ENCODE measurements at regions not wholly inside any gene's neighbourhood (a gene's known extent, or its start where the extent isn't known, plus 50 kb on each side); places are given as distances from the start of the nearest gene placed in this dataset.

DNA sequence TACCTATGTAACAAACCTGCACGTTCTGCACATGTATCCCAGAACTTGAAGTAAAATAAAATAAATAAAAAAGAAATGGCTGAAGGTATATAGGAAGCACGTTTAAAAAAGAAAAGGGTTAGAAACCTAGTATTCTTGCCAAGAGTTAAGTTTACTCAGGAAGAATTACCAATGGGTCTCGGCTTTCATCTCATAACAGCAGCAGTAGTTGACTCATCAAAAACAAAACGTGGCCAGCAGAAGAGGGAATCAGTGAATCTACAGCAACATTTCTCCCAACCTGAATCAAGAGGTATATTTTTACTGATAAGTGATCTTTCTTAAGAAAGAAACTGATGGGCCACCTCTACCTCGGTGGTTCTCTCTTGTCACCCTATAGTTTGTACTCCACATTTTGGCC lies 340.3 kb downstream of the BRINP2 start:
- in situ Hi-C loops (cut with MboI; ENCODE audit: low sequenced_read_pairs) (no loop called here), intact Hi-C loops (cut with micrococcal nuclease) (no loop called here), dilution Hi-C loops (cut with HindIII; ENCODE audit: low sequenced_read_pairs, unreplicated experiment) (no loop called here)
- no peak overlapping the region for H2BK20ac ChIP-seq (ENCODE audit: low read depth, low read length)
- H3K4me2 ChIP-seq (ENCODE audit: low read depth, low read length) = no peak overlapping the region
- H2AK5ac ChIP-seq (ENCODE audit: low read depth, low read length) = no peak overlapping the region
- H3K79me1 ChIP-seq (ENCODE audit: low read depth in 1 of 2, low read length in 2 of 2) = no peaks in the 10 kb centered on the region
- BruUV-seq (replicated peaks) = no TSS peak
- no peaks in the 10 kb centered on the region for H3K36me3 ChIP-seq (ENCODE audit: control insufficient read depth, insufficient read depth, low read length)
- H3K9ac ChIP-seq (ENCODE audit: low read depth, low read length) = no peak overlapping the region
- TF ChIP-seq MXI1 (IDR thresholded peaks at IDR 0.05; ENCODE audit: borderline replicate concordance, low read depth, low read length) = no peak
- TF ChIP-seq RFX5 (IDR thresholded peaks at IDR 0.05; ENCODE audit: low read depth, low read length) = no peak
- no peak for TF ChIP-seq CEBPB (IDR thresholded peaks at IDR 0.05; ENCODE audit: low read depth, low read length)
- no peak for TF ChIP-seq CHD1 (IDR thresholded peaks at IDR 0.05; ENCODE audit: low read depth, low read length)
- no peak for TF ChIP-seq NFE2L2 (IDR thresholded peaks at IDR 0.05; ENCODE audit: low read depth, low read length)
- TF ChIP-seq MAZ (IDR thresholded peaks at IDR 0.05; ENCODE audit: borderline replicate concordance, low read depth, low read length) = no peak
- TF ChIP-seq BHLHE40 (IDR thresholded peaks at IDR 0.05; ENCODE audit: low read depth, low read length) = no peak
- H3K4me1 ChIP-seq (ENCODE audit: control insufficient read depth, insufficient read depth, low read length) = no peaks in the 10 kb centered on the region
- POLR2A ChIA-PET (ENCODE audit: unreplicated experiment) = no interaction called here
- no peaks in the 10 kb centered on the region for H4K20me1 ChIP-seq (ENCODE audit: insufficient read depth, low read length)
- H4K5ac ChIP-seq (ENCODE audit: low read depth, low read length) = no peak overlapping the region
- H3K23ac ChIP-seq (ENCODE audit: low read depth, low read length) = no peak overlapping the region
- no peak overlapping the region for H3K4ac ChIP-seq (ENCODE audit: low read depth, low read length)
- WGBS, 2 experiments (ENCODE audit: extremely low coverage in 2 of 2, insufficient read length in 1 of 2) = no CpG with 5 or more reads among the region's 5 CpGs
- H4K8ac ChIP-seq (ENCODE audit: low read depth in 2 of 2, low read length in 2 of 2) = no peak overlapping the region
- no peak overlapping the region for H4K91ac ChIP-seq (ENCODE audit: insufficient read depth, low read depth, low read length)
- H3K27ac ChIP-seq (ENCODE audit: insufficient read depth, low read length) = no peak overlapping the region
- no peak overlapping the region for H2BK120ac ChIP-seq (ENCODE audit: low read depth, low read length)
- H2AK9ac ChIP-seq (replicated peaks; ENCODE audit: low read depth, low read length, poor library complexity) = no peak overlapping the region
- H3K27me3 ChIP-seq (ENCODE audit: control insufficient read depth, insufficient read depth, low read length) = no peaks in the 10 kb centered on the region
- H3K9me3 ChIP-seq (ENCODE audit: control insufficient read depth, insufficient read depth, low read length) = no peaks in the 10 kb centered on the region
- no peak overlapping the region for H2BK5ac ChIP-seq (ENCODE audit: low read depth, low read length, poor library complexity, severe bottlenecking)
- no peak overlapping the region for H3K4me3 ChIP-seq (ENCODE audit: insufficient read depth, low read depth, low read length)
- DNase-seq = no peak
- H3K18ac ChIP-seq (ENCODE audit: low read depth, low read length) = no peak overlapping the region
- H2AFZ ChIP-seq (replicated peaks; ENCODE audit: low read length, poor library complexity) = no peak overlapping the region
- H3K9me1 ChIP-seq (ENCODE audit: insufficient read depth, low read length) = no peaks in the 10 kb centered on the region
- no peak overlapping the region for H3K14ac ChIP-seq (replicated peaks; ENCODE audit: low read depth, low read length)
- CTCF ChIA-PET = no interaction called here
- H3K56ac ChIP-seq (ENCODE audit: extremely low read depth, insufficient read depth, low read length) = no peak overlapping the region
- no peak for ATAC-seq (ENCODE audit: low read depth)
- no peak overlapping the region for H2BK15ac ChIP-seq (ENCODE audit: low read depth, low read length)
